Endometrial microvascular endothelial cells (primary cell): ENCODE measurements at regions not wholly inside any gene's neighbourhood (a gene's known extent, or its start where the extent isn't known, plus 50 kb on each side); places are given as distances from the start of the nearest gene placed in this dataset.
"Not testable (repeated sequence)": the region's sequence is repeated elsewhere in the genome, so short reads cannot be mapped to it uniquely, and the experiment has no call there.

Experiments used
- in situ Hi-C: cut with HindIII; loops from 2 replicates; pipeline ENCODE4 v1.10.0; 2017; ENCODE audit warnings: low sequenced_read_pairs, low pct_unique_long_range_greater_than_20kb; ENCODE audit errors: inconsistent ontology term

GRCh38 chr22:47328550-47329243, 566.2 kb downstream of the TBC1D22A start:
- in situ Hi-C loops = no loop called here

GRCh38 chr22:47327241-47327640, 564.8 kb downstream of the TBC1D22A start:
- in situ Hi-C loops = no loop called here

DNA sequence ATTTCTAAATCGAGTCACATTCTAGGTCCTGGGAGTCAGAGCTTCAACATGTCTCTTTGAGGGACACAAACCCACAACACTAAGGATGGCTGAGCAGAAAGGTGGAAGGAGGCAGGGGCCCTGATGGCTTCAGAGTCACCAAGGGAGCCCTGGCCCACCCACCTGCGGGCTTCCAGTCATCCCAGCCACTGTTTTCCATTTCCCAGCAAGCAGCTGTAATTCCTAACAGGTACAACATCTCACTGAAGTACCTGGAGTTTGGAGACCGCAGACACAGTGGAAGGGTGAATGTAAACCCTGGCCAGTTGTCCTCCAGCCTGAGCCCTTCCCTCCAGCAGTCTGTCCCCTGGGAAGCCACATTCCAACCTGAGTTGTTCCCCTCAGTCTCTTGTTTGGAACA, 562.8 kb downstream of the TBC1D22A start:
- in situ Hi-C loops = no loop called here

GRCh38 chr22:47324435-47324990, 562.1 kb downstream of the TBC1D22A start:
- in situ Hi-C loops = no loop called here

DNA sequence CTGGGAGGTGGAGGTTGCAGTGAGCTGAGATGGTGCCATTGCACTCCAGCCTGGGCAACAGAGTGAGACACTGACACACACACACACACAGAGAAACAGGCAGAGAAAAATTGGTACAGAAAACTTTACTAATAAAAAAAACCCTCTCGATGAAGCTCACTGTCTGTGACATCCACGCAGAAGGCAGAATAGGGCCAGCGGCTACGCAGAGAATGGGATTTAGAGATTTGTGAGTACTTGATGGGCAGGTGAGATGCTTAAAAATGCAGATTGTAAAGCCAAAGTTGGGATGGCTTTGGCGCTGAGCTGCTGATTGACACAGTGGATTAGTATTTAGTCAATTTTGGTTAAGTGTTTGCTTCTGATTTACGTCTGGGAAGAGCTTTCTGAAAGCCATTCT, 561.1 kb downstream of the TBC1D22A start:
- in situ Hi-C loops = no loop called here

DNA sequence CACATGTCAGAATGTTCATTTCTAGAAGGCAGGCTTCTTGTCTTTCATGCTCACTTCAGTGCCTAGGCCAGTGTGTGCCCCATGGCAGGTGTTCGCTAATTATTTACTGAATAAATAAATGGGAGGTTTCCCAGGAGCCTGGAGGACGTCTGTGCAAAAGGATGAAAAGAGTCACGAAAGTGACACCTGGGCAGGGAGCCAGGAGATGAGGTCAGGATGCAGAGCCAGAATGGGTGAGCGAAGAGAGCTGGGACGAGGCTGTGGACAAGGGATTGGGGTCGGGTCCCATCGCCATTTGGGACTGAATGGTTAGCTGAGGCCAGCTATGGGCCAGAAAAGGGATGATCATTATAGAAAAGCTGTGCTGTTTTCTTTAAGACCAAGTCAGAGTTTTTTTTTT, 560.4 kb downstream of the TBC1D22A start:
- in situ Hi-C loops = no loop called here

- in situ Hi-C loops = no loop called here
These were observed 558.1 kb downstream of the TBC1D22A start for GRCh38 chr22:47320560-47320959.

DNA sequence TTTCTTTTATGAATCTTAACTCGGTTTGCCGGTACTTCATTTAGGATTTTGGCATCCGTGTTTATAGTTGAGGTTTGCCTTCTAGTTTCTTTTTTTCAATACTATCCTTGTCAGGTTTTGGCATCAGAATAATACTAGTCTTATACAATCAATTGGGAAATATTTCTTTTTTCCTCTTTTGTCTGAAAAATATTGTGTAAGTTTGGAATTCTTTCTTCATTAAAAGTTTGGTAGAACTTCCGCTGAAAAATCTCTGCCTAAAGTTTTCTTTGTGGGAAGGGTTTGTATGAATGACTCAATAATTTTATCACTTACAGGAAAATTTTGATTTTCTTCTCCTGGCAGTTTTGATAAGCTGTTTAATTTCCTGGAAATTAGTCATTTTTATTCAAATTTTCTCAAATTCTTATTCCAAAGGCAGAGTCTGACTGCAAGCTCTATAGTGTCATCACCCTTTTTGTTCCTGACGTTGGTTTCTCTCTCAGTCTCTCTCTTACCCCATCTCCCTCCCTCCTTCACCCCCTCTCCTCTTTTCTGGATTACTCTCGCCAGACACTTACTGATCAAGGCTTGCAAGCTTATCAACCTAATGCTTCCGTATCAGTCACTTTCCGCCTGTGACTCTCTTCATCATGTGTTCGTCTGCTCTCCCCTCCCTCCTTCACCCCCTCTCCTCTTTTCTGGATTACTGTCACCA, 555.7 kb downstream of the TBC1D22A start:
- in situ Hi-C loops = no loop called here

GRCh38 chr22:47315862-47316419, 553.5 kb downstream of the TBC1D22A start:
- in situ Hi-C loops = no loop called here

DNA sequence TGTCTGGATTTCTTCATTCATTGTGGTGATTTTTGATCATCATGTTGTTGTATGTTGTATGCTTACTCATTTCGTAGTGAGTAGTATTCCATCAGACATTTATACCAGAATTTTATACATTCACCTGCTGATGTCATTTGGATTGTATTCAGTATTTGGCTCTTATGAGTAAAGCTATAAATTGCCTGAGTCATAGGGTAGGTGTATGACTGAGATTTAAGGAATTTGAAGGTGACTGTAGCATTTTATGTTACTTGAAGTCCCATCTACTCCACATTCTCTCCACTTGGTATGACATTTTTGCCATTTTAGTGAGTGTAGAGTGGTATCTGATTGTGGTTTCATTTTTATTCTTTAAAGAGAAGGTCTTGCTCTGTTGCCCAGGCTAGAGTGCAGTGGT, 548.2 kb downstream of the TBC1D22A start:
- in situ Hi-C loops = no loop called here

DNA sequence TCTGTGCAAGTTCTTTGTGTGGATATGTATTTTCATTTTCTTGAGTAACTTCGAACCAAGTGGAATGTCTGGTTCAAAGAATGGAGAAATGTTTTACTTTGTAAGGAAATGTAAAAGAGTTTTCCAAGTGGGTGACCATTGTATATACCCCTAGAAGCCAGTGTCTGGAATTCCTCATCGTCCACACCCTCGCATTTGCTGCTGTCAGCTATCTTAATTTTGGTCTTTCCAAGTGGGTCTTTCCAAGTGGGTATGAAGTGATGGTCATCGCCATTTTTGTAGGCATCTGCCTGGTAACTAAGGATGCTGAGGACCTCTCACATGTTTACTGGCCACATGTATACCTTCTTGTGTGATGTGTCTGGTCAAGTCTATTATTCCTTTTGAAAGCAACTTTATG, 547.5 kb downstream of the TBC1D22A start:
- in situ Hi-C loops = no loop called here

DNA sequence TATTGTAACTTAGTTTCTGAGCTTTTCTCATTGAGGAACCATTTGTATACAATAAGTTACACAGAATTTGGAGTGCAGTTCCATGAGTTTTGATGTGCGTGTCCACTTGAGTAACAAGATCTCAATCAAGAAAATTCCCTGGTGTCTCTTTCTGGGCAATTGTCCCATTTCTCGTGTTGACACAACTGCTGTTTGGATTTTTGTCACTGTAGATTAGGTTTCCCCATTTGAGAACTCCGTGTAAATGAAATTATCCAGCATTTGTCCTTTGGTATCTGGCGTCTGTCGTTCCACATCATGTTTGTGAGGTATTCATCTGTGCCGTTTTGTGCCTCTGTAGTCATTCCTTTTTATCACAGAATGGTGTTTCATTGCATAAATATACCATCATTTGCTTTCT, 547.0 kb downstream of the TBC1D22A start:
- in situ Hi-C loops = no loop called here

DNA sequence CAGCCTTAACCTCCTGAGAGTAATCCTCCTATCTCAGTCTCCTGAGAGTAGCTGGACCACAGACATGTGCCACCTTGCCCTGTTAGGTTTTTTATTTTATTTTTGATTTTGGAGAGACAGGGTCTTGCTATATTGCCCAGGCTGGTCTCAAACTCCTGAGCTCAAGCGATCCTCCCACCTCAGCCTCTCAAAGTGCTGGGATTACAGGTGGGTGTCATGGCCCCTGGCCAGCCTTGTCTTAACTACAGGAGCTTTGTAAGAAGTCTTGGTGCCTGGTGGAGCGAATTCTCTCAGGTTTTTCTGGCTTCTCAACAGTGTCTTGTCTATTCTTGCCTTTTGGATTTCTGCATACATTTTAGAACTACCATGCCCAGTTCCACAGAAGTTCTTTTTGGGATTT, 546.4 kb downstream of the TBC1D22A start:
- in situ Hi-C loops = no loop called here

- in situ Hi-C loops = no loop called here
These were observed 545.4 kb downstream of the TBC1D22A start for GRCh38 chr22:47307822-47308221.

- in situ Hi-C loops = no loop called here
These were observed 544.9 kb downstream of the TBC1D22A start for GRCh38 chr22:47307326-47307725.

DNA sequence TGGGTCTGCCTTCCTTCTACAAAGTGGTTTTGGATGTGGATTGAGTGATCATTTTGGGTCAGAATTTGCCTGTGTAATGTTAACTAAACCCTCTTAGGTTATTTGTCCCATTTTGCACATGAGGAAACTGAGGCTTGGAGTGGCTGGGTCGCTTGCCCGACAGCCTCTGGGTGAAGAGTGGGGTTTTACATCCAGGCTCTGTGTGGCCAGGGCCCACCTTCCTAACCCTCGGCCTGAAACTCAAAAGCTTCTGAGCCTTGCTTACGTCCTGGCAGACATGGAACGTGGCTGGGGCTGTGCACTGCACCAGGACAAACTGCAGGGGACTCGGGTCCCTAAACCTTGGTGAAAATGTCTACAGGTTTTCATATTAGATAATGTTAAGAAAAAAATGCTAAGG, 542.4 kb downstream of the TBC1D22A start:
- in situ Hi-C loops = no loop called here

DNA sequence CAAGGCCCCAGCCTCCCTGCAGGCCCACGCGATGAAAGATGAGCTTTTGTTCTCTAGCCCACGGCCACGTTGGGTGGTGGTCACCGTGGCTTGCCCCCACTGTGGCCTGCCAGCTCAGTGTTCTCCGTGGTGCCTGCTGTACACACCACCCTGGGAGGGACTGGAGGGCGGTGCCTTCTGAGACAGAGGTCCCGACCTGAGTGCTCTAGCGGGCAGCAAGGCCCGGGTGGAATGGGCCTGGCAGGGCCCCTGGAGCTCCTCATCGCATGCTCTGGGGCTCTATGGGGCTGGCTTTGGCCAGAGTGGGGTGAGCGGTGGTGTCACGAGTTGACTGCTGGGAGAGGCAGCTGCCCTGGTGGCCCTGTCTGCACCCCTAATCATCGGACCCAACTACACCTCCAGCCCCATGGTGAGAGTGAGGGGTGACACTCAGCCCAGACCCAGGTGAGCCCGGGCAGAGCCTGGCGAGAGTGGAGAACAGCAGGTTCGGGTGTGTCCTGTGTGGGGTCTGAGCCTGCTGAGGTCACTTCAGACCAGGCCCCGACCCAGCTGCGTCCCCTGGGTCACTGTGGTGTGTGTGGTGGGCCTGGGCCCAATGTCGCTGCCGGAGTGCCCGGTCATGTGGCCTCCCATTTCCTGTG, 541.9 kb downstream of the TBC1D22A start:
- in situ Hi-C loops = no loop called here

DNA sequence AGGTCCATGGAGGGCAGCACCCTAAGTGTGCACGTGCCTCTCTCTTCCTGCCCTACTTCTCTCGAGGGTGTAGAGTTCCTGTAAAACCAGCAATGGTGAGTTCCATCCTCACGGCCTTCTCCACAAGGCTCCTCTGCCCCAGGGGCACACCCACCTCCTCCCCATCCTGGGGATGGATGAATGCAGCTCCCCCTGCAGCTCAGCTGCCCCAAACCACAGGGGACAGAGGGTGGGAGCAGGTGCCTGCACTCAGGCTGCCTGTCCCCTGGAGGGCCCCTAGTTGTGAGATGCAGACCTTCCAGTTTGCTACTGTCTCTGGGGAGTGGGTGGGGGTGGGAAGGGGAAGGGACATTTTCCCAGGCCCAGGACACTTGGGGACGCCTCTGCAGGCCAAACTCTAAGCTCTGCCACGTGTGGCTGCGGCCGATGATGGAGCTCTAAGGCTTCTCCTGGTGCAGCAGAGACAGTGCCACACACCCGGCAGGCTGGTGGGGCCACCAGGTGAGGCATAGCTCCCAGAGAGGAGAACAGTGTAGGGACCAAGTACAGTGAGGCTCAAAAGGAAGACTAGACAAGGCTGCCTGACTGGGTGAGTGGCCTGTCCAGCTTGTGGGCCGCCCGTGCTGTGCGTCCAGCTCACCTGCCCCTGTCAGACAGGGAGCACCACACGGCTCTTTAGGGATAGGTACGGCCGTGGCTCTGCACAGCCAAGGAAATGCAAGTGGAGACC, 540.9 kb downstream of the TBC1D22A start:
- in situ Hi-C loops = no loop called here

- in situ Hi-C loops = not testable (repeated sequence)
These were observed 540.1 kb downstream of the TBC1D22A start for GRCh38 chr22:47302587-47302986.
